ENCODE measurements at regions not wholly inside any gene's neighbourhood (a gene's known extent, or its start where the extent isn't known, plus 50 kb on each side); places are given as distances from the start of the nearest gene placed in this dataset.

DNA sequence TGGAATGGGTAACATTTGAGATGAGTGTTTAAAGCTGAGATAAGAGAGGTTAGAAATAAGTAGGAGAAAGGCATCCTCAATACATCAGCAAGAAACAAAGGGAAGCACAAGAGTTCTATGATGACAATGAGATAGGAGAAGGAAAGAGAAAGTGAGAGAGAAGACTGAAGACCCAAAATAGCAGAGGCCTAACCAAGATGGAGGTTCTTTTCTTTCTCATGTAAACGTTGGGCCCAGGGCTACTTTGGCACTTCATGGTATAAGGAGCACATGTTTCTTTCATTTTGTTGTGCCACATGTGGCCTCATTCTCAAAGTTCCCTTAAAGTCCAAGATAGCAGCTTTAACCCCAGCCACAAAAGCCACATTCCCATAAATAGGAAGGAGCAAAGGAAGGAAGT is 120.5 kb upstream of the RMST start:
- Histone ChIP-seq H3K4me1 (ENCODE audit: control insufficient read depth in 2 of 2, insufficient read depth in 2 of 2, low read length in 2 of 2) (no peaks in the 10 kb centered on the region), H3K36me3 (ENCODE audit: control insufficient read depth in 2 of 2, insufficient read depth in 2 of 2, low read length in 1 of 2) (no peaks in the 10 kb centered on the region), H3K27ac (ENCODE audit: low read depth in 1 of 2, low read length in 1 of 2) (no peak overlapping the region), H3K4me3 (ENCODE audit: low read length in 2 of 2) (no peak overlapping the region), H3K27me3 (ENCODE audit: control insufficient read depth in 2 of 2, insufficient read depth in 1 of 2, low read length in 1 of 2) (no peaks in the 10 kb centered on the region), H3K9me3 (ENCODE audit: control insufficient read depth in 2 of 2, insufficient read depth in 1 of 2, low read length in 1 of 2) (no peaks in the 10 kb centered on the region)
- no peak for DNase-seq (ENCODE audit: low read depth in 6 of 9, low spot score in 9 of 9)
- WGBS: 59% methylated on average over 1 of the region's 1 CpG

- Histone ChIP-seq H3K27me3 (ENCODE audit: control insufficient read depth in 2 of 2, insufficient read depth in 1 of 2, low read length in 1 of 2) (no peaks in the 10 kb centered on the region), H3K4me1 (ENCODE audit: control insufficient read depth in 2 of 2, insufficient read depth in 2 of 2, low read length in 2 of 2) (no peaks in the 10 kb centered on the region), H3K9me3 (ENCODE audit: control insufficient read depth in 2 of 2, insufficient read depth in 1 of 2, low read length in 1 of 2) (no peaks in the 10 kb centered on the region), H3K36me3 (ENCODE audit: control insufficient read depth in 2 of 2, insufficient read depth in 2 of 2, low read length in 1 of 2) (no peaks in the 10 kb centered on the region), H3K27ac (ENCODE audit: low read depth in 1 of 2, low read length in 1 of 2) (no peak overlapping the region), H3K4me3 (ENCODE audit: low read length in 2 of 2) (no peak overlapping the region)
- DNase-seq (ENCODE audit: low read depth in 6 of 9, low spot score in 9 of 9): no peak
- WGBS: 79% methylated on average over 5 of the region's 5 CpGs
Measured at GRCh38 chr12:97347956-97348355, 114.6 kb upstream of the RMST start.

GRCh38 chr12:97358361-97358760 is 104.2 kb upstream of the RMST start:
- Histone ChIP-seq H3K36me3 (ENCODE audit: control insufficient read depth in 2 of 2, insufficient read depth in 2 of 2, low read length in 1 of 2) (no peaks in the 10 kb centered on the region), H3K9me3 (ENCODE audit: control insufficient read depth in 2 of 2, insufficient read depth in 1 of 2, low read length in 1 of 2) (no peaks in the 10 kb centered on the region), H3K4me1 (ENCODE audit: control insufficient read depth in 2 of 2, insufficient read depth in 2 of 2, low read length in 2 of 2) (no peaks in the 10 kb centered on the region), H3K4me3 (ENCODE audit: low read length in 2 of 2) (no peak overlapping the region), H3K27ac (ENCODE audit: low read depth in 1 of 2, low read length in 1 of 2) (no peak overlapping the region), H3K27me3 (ENCODE audit: control insufficient read depth in 2 of 2, insufficient read depth in 1 of 2, low read length in 1 of 2) (no peaks in the 10 kb centered on the region)
- WGBS: 93% methylated on average over 3 of the region's 3 CpGs
- DNase-seq (ENCODE audit: low read depth in 6 of 9, low spot score in 9 of 9): no peak

GRCh38 chr12:97359021-97359690 is 103.4 kb upstream of the RMST start:
- Histone ChIP-seq H3K4me3 (ENCODE audit: low read length in 2 of 2) (no peak overlapping the region), H3K36me3 (ENCODE audit: control insufficient read depth in 2 of 2, insufficient read depth in 2 of 2, low read length in 1 of 2) (no peaks in the 10 kb centered on the region), H3K27me3 (ENCODE audit: control insufficient read depth in 2 of 2, insufficient read depth in 1 of 2, low read length in 1 of 2) (no peaks in the 10 kb centered on the region), H3K4me1 (ENCODE audit: control insufficient read depth in 2 of 2, insufficient read depth in 2 of 2, low read length in 2 of 2) (no peaks in the 10 kb centered on the region), H3K27ac (ENCODE audit: low read depth in 1 of 2, low read length in 1 of 2) (no peak overlapping the region), H3K9me3 (ENCODE audit: control insufficient read depth in 2 of 2, insufficient read depth in 1 of 2, low read length in 1 of 2) (no peaks in the 10 kb centered on the region)
- 71% methylated on average over 5 of the region's 5 CpGs for WGBS
- no peak for DNase-seq (ENCODE audit: low read depth in 6 of 9, low spot score in 9 of 9)

DNA sequence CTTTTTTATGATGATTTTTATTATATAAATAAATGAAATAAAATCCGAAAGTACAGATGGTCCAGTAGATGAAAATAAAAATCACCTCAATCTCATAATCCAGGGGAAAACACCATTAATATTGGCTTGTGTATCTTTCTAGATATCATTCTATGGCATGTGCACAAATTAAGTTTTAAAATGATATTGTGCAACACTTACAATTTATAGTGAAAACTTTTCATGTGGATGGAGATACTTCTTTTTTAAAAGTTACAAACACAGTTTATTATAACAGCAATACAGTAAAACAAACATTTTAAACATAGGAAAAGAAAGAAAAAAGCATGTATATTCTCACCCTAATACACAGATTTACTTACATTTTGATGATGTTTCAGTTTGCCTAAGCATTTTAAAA is 98.9 kb upstream of the RMST start:
- no peak overlapping the region for H3K27ac ChIP-seq (ENCODE audit: low read depth in 1 of 2, low read length in 1 of 2)
- H3K27me3 ChIP-seq (ENCODE audit: control insufficient read depth in 2 of 2, insufficient read depth in 1 of 2, low read length in 1 of 2): no peaks in the 10 kb centered on the region
- no peaks in the 10 kb centered on the region for H3K9me3 ChIP-seq (ENCODE audit: control insufficient read depth in 2 of 2, insufficient read depth in 1 of 2, low read length in 1 of 2)
- H3K4me3 ChIP-seq (ENCODE audit: low read length in 2 of 2): no peak overlapping the region
- DNase-seq (ENCODE audit: low read depth in 6 of 9, low spot score in 9 of 9): no peak
- 98% methylated on average over 1 of the region's 1 CpG for whole genome bisulfite sequencing
- H3K4me1 ChIP-seq (ENCODE audit: control insufficient read depth in 2 of 2, insufficient read depth in 2 of 2, low read length in 2 of 2): no peaks in the 10 kb centered on the region
- no peaks in the 10 kb centered on the region for H3K36me3 ChIP-seq (ENCODE audit: control insufficient read depth in 2 of 2, insufficient read depth in 2 of 2, low read length in 1 of 2)

DNA sequence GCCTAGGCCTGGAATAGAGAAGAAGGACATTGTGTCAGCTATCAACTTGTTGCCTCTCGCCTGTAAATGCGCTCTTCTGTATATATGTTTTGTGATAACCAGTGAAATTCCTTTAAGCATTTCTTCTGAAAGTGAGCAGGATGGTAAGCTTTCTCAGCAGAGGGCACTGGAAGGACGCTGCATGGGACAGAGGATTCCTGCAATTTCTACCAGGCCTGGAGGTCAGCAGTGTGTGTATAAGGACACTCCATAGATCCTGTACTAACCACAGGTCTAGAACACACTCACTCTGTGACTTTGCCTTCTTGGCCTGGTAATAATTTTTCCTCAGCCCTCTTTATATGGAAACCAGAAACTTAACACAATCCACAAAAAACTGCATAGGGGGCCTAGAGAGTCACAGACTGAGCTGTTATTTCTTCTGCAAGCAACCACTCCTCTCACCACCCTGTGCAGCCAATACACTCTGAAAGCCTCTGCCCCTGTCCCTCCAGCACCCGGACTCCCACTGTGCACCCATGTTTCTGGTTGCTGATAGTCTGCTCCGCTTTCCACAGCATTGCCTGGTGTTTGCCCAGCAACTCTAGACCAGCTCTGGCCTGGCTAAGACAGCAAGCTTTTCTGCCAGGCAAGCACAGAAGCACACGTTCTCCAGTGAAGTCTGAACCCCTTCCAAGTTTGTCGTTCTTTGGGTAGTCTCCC is 94.0 kb upstream of the RMST start:
- Histone ChIP-seq H3K27ac (ENCODE audit: low read depth in 1 of 2, low read length in 1 of 2) (no peak overlapping the region), H3K27me3 (ENCODE audit: control insufficient read depth in 2 of 2, insufficient read depth in 1 of 2, low read length in 1 of 2) (no peaks in the 10 kb centered on the region), H3K4me3 (ENCODE audit: low read length in 2 of 2) (no peak overlapping the region), H3K36me3 (ENCODE audit: control insufficient read depth in 2 of 2, insufficient read depth in 2 of 2, low read length in 1 of 2) (no peaks in the 10 kb centered on the region), H3K9me3 (ENCODE audit: control insufficient read depth in 2 of 2, insufficient read depth in 1 of 2, low read length in 1 of 2) (no peaks in the 10 kb centered on the region), H3K4me1 (ENCODE audit: control insufficient read depth in 2 of 2, insufficient read depth in 2 of 2, low read length in 2 of 2) (no peaks in the 10 kb centered on the region)
- 87% methylated on average over 7 of the region's 7 CpGs for WGBS
- no peak for DNase-seq (ENCODE audit: low read depth in 6 of 9, low spot score in 9 of 9)

DNA sequence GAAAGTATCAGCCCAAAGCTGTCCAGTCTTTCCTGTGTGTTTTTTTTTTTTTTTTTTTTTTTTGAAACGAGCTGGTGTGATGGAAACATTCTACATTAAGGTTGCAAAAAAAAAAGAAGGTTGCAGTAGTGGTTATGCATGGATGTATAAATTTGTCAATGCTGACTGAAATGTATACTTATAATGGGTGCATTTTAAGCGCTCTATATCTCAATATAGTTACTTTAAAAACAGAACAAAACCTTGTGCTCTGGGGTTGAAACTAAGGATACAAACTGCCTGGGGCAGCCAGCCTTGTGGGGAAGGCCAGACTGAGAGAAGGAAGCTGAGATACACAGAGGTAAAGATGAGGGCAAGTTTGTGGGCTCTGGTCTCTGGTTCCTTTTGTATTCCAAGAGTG is 87.3 kb upstream of the RMST start:
- 69% methylated on average over 2 of the region's 2 CpGs for WGBS
- Histone ChIP-seq H3K27ac (ENCODE audit: low read depth in 1 of 2, low read length in 1 of 2) (no peak overlapping the region), H3K4me1 (ENCODE audit: control insufficient read depth in 2 of 2, insufficient read depth in 2 of 2, low read length in 2 of 2) (no peaks in the 10 kb centered on the region)

GRCh38 chr12:97380440-97380839 is 82.2 kb upstream of the RMST start:
- no peak for DNase-seq (ENCODE audit: low read depth in 6 of 9, low spot score in 9 of 9)
- 96% methylated on average over 2 of the region's 2 CpGs for WGBS
- H3K27me3 ChIP-seq (ENCODE audit: control insufficient read depth in 2 of 2, insufficient read depth in 1 of 2, low read length in 1 of 2): no peaks in the 10 kb centered on the region

More for the DNA sequence above, 87.3 kb upstream of the RMST start:
- H3K27me3 ChIP-seq (ENCODE audit: control insufficient read depth in 2 of 2, insufficient read depth in 1 of 2, low read length in 1 of 2): no peaks in the 10 kb centered on the region
- DNase-seq (ENCODE audit: low read depth in 6 of 9, low spot score in 9 of 9): no peak
- no peaks in the 10 kb centered on the region for H3K9me3 ChIP-seq (ENCODE audit: control insufficient read depth in 2 of 2, insufficient read depth in 1 of 2, low read length in 1 of 2)
- no peak overlapping the region for H3K4me3 ChIP-seq (ENCODE audit: low read length in 2 of 2)
- H3K36me3 ChIP-seq (ENCODE audit: control insufficient read depth in 2 of 2, insufficient read depth in 2 of 2, low read length in 1 of 2): no peaks in the 10 kb centered on the region

DNA sequence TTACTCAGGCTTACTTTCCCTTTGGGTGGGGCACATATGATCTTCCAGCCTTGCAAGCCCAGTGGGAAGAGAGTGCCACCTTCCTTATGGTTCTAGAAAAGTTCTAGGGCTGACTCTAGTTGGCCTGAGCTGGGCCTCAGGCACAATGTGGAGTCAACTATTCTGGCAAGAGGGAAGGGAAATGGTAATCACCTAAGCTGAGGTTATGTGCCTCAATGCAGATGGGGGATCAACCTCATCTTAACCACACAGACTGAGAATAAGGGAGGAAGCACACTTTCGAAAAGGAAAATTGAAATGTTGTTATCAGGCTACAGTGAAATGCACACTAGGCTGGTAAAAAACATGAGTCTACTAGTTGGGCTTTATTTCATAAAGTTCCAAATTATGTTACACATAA is 77.5 kb upstream of the RMST start:
- 96% methylated on average over 1 of the region's 1 CpG for WGBS
- no peak overlapping the region for H3K27ac ChIP-seq (ENCODE audit: low read depth in 1 of 2, low read length in 1 of 2)
- no peak for DNase-seq (ENCODE audit: low read depth in 6 of 9, low spot score in 9 of 9)
- no peaks in the 10 kb centered on the region for H3K4me1 ChIP-seq (ENCODE audit: control insufficient read depth in 2 of 2, insufficient read depth in 2 of 2, low read length in 2 of 2)
- H3K36me3 ChIP-seq (ENCODE audit: control insufficient read depth in 2 of 2, insufficient read depth in 2 of 2, low read length in 1 of 2): no peaks in the 10 kb centered on the region
- H3K4me3 ChIP-seq (ENCODE audit: low read length in 2 of 2): no peak overlapping the region
- H3K27me3 ChIP-seq (ENCODE audit: control insufficient read depth in 2 of 2, insufficient read depth in 1 of 2, low read length in 1 of 2): no peaks in the 10 kb centered on the region
- H3K9me3 ChIP-seq (ENCODE audit: control insufficient read depth in 2 of 2, insufficient read depth in 1 of 2, low read length in 1 of 2): no peaks in the 10 kb centered on the region

More at GRCh38 chr12:97380440-97380839, 82.2 kb upstream of the RMST start:
- Histone ChIP-seq H3K27ac (ENCODE audit: low read depth in 1 of 2, low read length in 1 of 2) (no peak overlapping the region), H3K9me3 (ENCODE audit: control insufficient read depth in 2 of 2, insufficient read depth in 1 of 2, low read length in 1 of 2) (no peaks in the 10 kb centered on the region), H3K4me1 (ENCODE audit: control insufficient read depth in 2 of 2, insufficient read depth in 2 of 2, low read length in 2 of 2) (no peaks in the 10 kb centered on the region), H3K4me3 (ENCODE audit: low read length in 2 of 2) (no peak overlapping the region), H3K36me3 (ENCODE audit: control insufficient read depth in 2 of 2, insufficient read depth in 2 of 2, low read length in 1 of 2) (no peaks in the 10 kb centered on the region)
